GM12891 (cell line): ENCODE measurements at regions not wholly inside any gene's neighbourhood (a gene's known extent, or its start where the extent isn't known, plus 50 kb on each side); places are given as distances from the start of the nearest gene placed in this dataset.
"Not testable (repeated sequence)": the region's sequence is repeated elsewhere in the genome, so short reads cannot be mapped to it uniquely, and the experiment has no call there.

ENCODE experiments used
- DNase-seq: peaks from one replicate; pipeline ENCODE4 v3.0.0; 2011; ENCODE audit warnings: low spot score; ENCODE audit not compliant: insufficient read length
- FAIRE-seq: peaks from 2 replicates; lab custom pipeline; 2011; peaks lifted over from hg19 to GRCh38; lab: Jason Lieb, UNC
- PAX5 ChIP-seq: IDR thresholded peaks from 2 replicates; pipeline ENCODE4 v1.6.1; 2011; ENCODE audit warnings: low read length, moderate library complexity, mild to moderate bottlenecking; ENCODE audit not compliant: insufficient read depth, severe bottlenecking
- POLR2A ChIP-seq: IDR thresholded peaks from 2 replicates; pipeline ENCODE4 v1.6.1; 2011; ENCODE audit warnings: low read depth, low read length, control low read depth
- POLR2AphosphoS5 ChIP-seq: IDR thresholded peaks from 2 replicates; pipeline ENCODE4 v1.6.1; 2011; ENCODE audit warnings: low read depth, low read length, control low read depth
- POU2F2 ChIP-seq: IDR thresholded peaks from 2 replicates; pipeline ENCODE4 v1.6.1; 2011; ENCODE audit warnings: low read depth, mild to moderate bottlenecking, control low read depth, low read length, moderate library complexity
- SPI1 ChIP-seq: IDR thresholded peaks from 2 replicates; pipeline ENCODE4 v1.6.1; 2011; ENCODE audit warnings: low read depth, low read length, control low read depth
- TAF1 ChIP-seq: IDR thresholded peaks from 2 replicates; pipeline ENCODE4 v1.6.1; 2011; ENCODE audit warnings: low read depth, low read length, control low read depth

GRCh38 chrY:16101815-16102214, 1577.5 kb downstream of the NLGN4Y start:
- DNase-seq (no peak), FAIRE-seq (no peak)
- TF ChIP-seq SPI1 (no peak), POLR2A (no peak), TAF1 (no peak), PAX5 (no peak), POLR2AphosphoS5 (no peak), POU2F2 (no peak)

- DNase-seq (no peak), FAIRE-seq (no peak)
- no peak for TF ChIP-seq POLR2A
- no peak for TF ChIP-seq POU2F2
- TF ChIP-seq PAX5 = no peak
- no peak for TF ChIP-seq TAF1
- TF ChIP-seq POLR2AphosphoS5 = no peak
- no peak for TF ChIP-seq SPI1
Measured at GRCh38 chrY:16106613-16107012, 1582.3 kb downstream of the NLGN4Y start.

- FAIRE-seq = no peak
- TF ChIP-seq PAX5 (no peak), SPI1 (no peak)
- DNase-seq = no peak
Measured at GRCh38 chrY:16108839-16109238, 1584.5 kb downstream of the NLGN4Y start.

GRCh38 chrY:16120096-16120495, 1595.8 kb downstream of the NLGN4Y start:
- not testable (repeated sequence) for DNase-seq, FAIRE-seq

GRCh38 chrY:16121988-16122387, 1597.7 kb downstream of the NLGN4Y start:
- DNase-seq (no peak), FAIRE-seq (no peak)
- TF ChIP-seq POLR2AphosphoS5 = no peak
- no peak for TF ChIP-seq PAX5
- TF ChIP-seq TAF1 = no peak
- no peak for TF ChIP-seq POLR2A
- no peak for TF ChIP-seq POU2F2
- no peak for TF ChIP-seq SPI1

- DNase-seq (no peak), FAIRE-seq (no peak)
- TF ChIP-seq SPI1 = no peak
- TF ChIP-seq POLR2A = no peak
Measured at GRCh38 chrY:16124630-16125317, 1600.4 kb downstream of the NLGN4Y start.

GRCh38 chrY:16136581-16137298, 1612.4 kb downstream of the NLGN4Y start:
- DNase-seq (no peak), FAIRE-seq (no peak)
- no peak for TF ChIP-seq POU2F2
- no peak for TF ChIP-seq POLR2AphosphoS5
- TF ChIP-seq POLR2A = no peak
- TF ChIP-seq PAX5 = no peak
- no peak for TF ChIP-seq TAF1
- TF ChIP-seq SPI1 = no peak

GRCh38 chrY:16157801-16158200, 1633.5 kb downstream of the NLGN4Y start:
- TF ChIP-seq SPI1 (no peak), POU2F2 (no peak), POLR2A (no peak), TAF1 (no peak), PAX5 (no peak), POLR2AphosphoS5 (no peak)
- DNase-seq = no peak
- FAIRE-seq = no peak

GRCh38 chrY:16175740-16176139, 1651.4 kb downstream of the NLGN4Y start:
- FAIRE-seq, DNase-seq: not testable (repeated sequence)

GRCh38 chrY:16205482-16205881, 1674.5 kb downstream of the CDY2B start:
- FAIRE-seq, DNase-seq: not testable (repeated sequence)

GRCh38 chrY:16243322-16243721, 1636.7 kb downstream of the CDY2B start:
- peak; percentile 43 for FAIRE-seq

GRCh38 chrY:16254551-16255295, 1625.3 kb downstream of the CDY2B start:
- not testable (repeated sequence) for DNase-seq, FAIRE-seq

More at GRCh38 chrY:16243322-16243721, 1636.7 kb downstream of the CDY2B start:
- not testable (repeated sequence) for DNase-seq

GRCh38 chrY:16255778-16256177, 1624.2 kb downstream of the CDY2B start:
- DNase-seq, FAIRE-seq: not testable (repeated sequence)
